Mesendoderm (in vitro differentiated cells): ENCODE measurements at regions not wholly inside any gene's neighbourhood (a gene's known extent, or its start where the extent isn't known, plus 50 kb on each side); places are given as distances from the start of the nearest gene placed in this dataset.

ENCODE experiments used
- DNase-seq: peaks from one replicate; pipeline ENCODE4 v3.0.0; 2013
- H2AK5ac ChIP-seq: 2 replicates; pipeline ENCODE4 v1.6.1; 2013; ENCODE audit warnings: low read length, inconsistent platforms
- H2BK120ac ChIP-seq: 2 replicates; pipeline ENCODE4 v1.6.1; 2013; ENCODE audit warnings: low read depth, mild to moderate bottlenecking, low read length, moderate library complexity, mixed read lengths
- H2BK15ac ChIP-seq: replicated peaks from 2 replicates; pipeline ENCODE4 v1.6.1; 2013; ENCODE audit warnings: low read depth, mild to moderate bottlenecking, moderate library complexity
- H2BK5ac ChIP-seq: 2 replicates; pipeline ENCODE4 v1.6.1; 2013; ENCODE audit warnings: low read length, inconsistent platforms
- H3K18ac ChIP-seq: 2 replicates; pipeline ENCODE4 v1.6.1; 2013; ENCODE audit warnings: mild to moderate bottlenecking, low read length, mixed read lengths
- H3K23ac ChIP-seq: one replicate; pipeline ENCODE4 v1.6.1; 2013; ENCODE audit warnings: low read length
- H3K27ac ChIP-seq: 2 replicates; pipeline ENCODE4 v1.5.1; 2013; ENCODE audit warnings: low read depth, mild to moderate bottlenecking, inconsistent platforms, low read length, moderate library complexity
- H3K27me3 ChIP-seq: 2 replicates; pipeline ENCODE4 v1.6.1; 2013; ENCODE audit warnings: low read length, control low read depth, mild to moderate bottlenecking, inconsistent platforms; ENCODE audit not compliant: insufficient read depth, poor library complexity
- H3K36me3 ChIP-seq: 2 replicates; pipeline ENCODE4 v1.6.1; 2013; ENCODE audit warnings: low read length, inconsistent platforms; ENCODE audit not compliant: control insufficient read depth, insufficient read depth
- H3K4ac ChIP-seq: one replicate; pipeline ENCODE4 v1.6.1; 2013; ENCODE audit warnings: low read depth, mild to moderate bottlenecking, low read length, moderate library complexity
- H3K4me1 ChIP-seq: 2 replicates; pipeline ENCODE4 v1.6.1; 2013; ENCODE audit warnings: low read depth, low read length, inconsistent platforms; ENCODE audit not compliant: control insufficient read depth
- H3K4me2 ChIP-seq: 2 replicates; pipeline ENCODE4 v1.6.1; 2013; ENCODE audit warnings: low read length
- H3K4me3 ChIP-seq: 2 replicates; pipeline ENCODE4 v1.5.1; 2013; ENCODE audit warnings: mild to moderate bottlenecking, low read length
- H3K56ac ChIP-seq: one replicate; pipeline ENCODE4 v1.6.1; 2013; ENCODE audit warnings: low read length
- H3K79me1 ChIP-seq: 2 replicates; pipeline ENCODE4 v1.6.1; 2013; ENCODE audit warnings: low read length, inconsistent platforms
- H3K79me2 ChIP-seq: 2 replicates; pipeline ENCODE4 v1.6.1; 2013; ENCODE audit warnings: mild to moderate bottlenecking, low read length; ENCODE audit not compliant: control insufficient read depth, insufficient read depth
- H3K9ac ChIP-seq: 2 replicates; pipeline ENCODE4 v1.6.1; 2013; ENCODE audit warnings: low read length, inconsistent platforms
- H4K5ac ChIP-seq: one replicate; pipeline ENCODE4 v1.6.1; 2013; ENCODE audit warnings: low read length
- H4K8ac ChIP-seq: one replicate; pipeline ENCODE4 v1.6.1; 2013; ENCODE audit warnings: low read depth, mild to moderate bottlenecking, control low read depth, low read length, moderate library complexity
- WGBS: extraction: QIAGEN DNeasy Blood & Tissue Kit; methylation state at CpG from one replicate; pipeline ENCODE4 v1.1.7; 2013; ENCODE audit warnings: low lambda C conversion rate, missing lambda C conversion rate; ENCODE audit not compliant: insufficient coverage; ENCODE audit errors: extremely low coverage; 5-methylcytosine and 5-hydroxymethylcytosine counted together

- no peak overlapping the region for H3K9ac ChIP-seq
These were observed 112.8 kb upstream of the IFNG-AS1 start for GRCh38 chr12:67876305-67876915.

GRCh38 chr12:67877727-67878126, 111.5 kb upstream of the IFNG-AS1 start:
- Histone ChIP-seq H3K79me2 (no peaks in the 10 kb centered on the region), H3K79me1 (no peaks in the 10 kb centered on the region), H3K9ac (no peak overlapping the region), H2BK15ac (no peak overlapping the region), H3K23ac (no peak overlapping the region), H3K27me3 (no peaks in the 10 kb centered on the region), H3K27ac (no peak overlapping the region), H3K4ac (no peak overlapping the region), H2BK120ac (no peak overlapping the region), H3K4me2 (no peak overlapping the region), H4K8ac (no peak overlapping the region), H3K4me1 (no peaks in the 10 kb centered on the region), H3K4me3 (no peak overlapping the region), H3K36me3 (no peaks in the 10 kb centered on the region), H3K56ac (no peak overlapping the region), H4K5ac (no peak overlapping the region), H3K18ac (no peak overlapping the region), H2BK5ac (no peak overlapping the region), H2AK5ac (no peak overlapping the region)
- no peak for DNase-seq
- WGBS: no CpG with 5 or more reads among the region's 3 CpGs

More at GRCh38 chr12:67876305-67876915, 112.8 kb upstream of the IFNG-AS1 start:
- Histone ChIP-seq H3K4me2 (no peak overlapping the region), H4K8ac (no peak overlapping the region), H3K4me3 (no peak overlapping the region), H2AK5ac (no peak overlapping the region), H3K36me3 (no peaks in the 10 kb centered on the region), H3K56ac (no peak overlapping the region), H3K79me2 (no peaks in the 10 kb centered on the region), H3K4me1 (no peaks in the 10 kb centered on the region), H3K27ac (no peak overlapping the region), H3K79me1 (no peaks in the 10 kb centered on the region), H2BK5ac (no peak overlapping the region), H2BK15ac (no peak overlapping the region), H3K18ac (no peak overlapping the region), H3K27me3 (no peaks in the 10 kb centered on the region), H2BK120ac (no peak overlapping the region), H3K23ac (no peak overlapping the region), H4K5ac (no peak overlapping the region), H3K4ac (no peak overlapping the region)
- peak; percentile 12 for DNase-seq

- Histone ChIP-seq H3K4me2 (no peak overlapping the region), H2BK5ac (no peak overlapping the region), H2AK5ac (no peak overlapping the region), H3K23ac (no peak overlapping the region), H3K27ac (no peak overlapping the region), H3K79me2 (no peaks in the 10 kb centered on the region), H3K18ac (no peak overlapping the region), H2BK120ac (no peak overlapping the region), H4K8ac (no peak overlapping the region), H3K27me3 (no peaks in the 10 kb centered on the region), H3K56ac (no peak overlapping the region), H3K4ac (no peak overlapping the region), H3K4me1 (no peaks in the 10 kb centered on the region), H3K4me3 (no peak overlapping the region), H4K5ac (no peak overlapping the region), H3K79me1 (no peaks in the 10 kb centered on the region), H2BK15ac (no peak overlapping the region), H3K9ac (no peak overlapping the region), H3K36me3 (no peaks in the 10 kb centered on the region)
- WGBS: no CpG with 5 or more reads among the region's 5 CpGs
- DNase-seq: no peak
These were observed 109.3 kb upstream of the IFNG-AS1 start for GRCh38 chr12:67879937-67880336.

- Histone ChIP-seq H3K4ac (no peak overlapping the region), H3K9ac (no peak overlapping the region), H2AK5ac (no peak overlapping the region), H3K4me3 (no peak overlapping the region), H3K27ac (no peak overlapping the region), H4K5ac (no peak overlapping the region), H3K4me2 (no peak overlapping the region), H3K56ac (no peak overlapping the region), H3K27me3 (no peaks in the 10 kb centered on the region), H3K79me2 (no peaks in the 10 kb centered on the region), H3K79me1 (no peaks in the 10 kb centered on the region), H3K4me1 (no peaks in the 10 kb centered on the region), H4K8ac (no peak overlapping the region), H3K36me3 (no peaks in the 10 kb centered on the region), H2BK5ac (no peak overlapping the region), H3K18ac (no peak overlapping the region), H3K23ac (no peak overlapping the region), H2BK15ac (no peak overlapping the region), H2BK120ac (no peak overlapping the region)
- no peak for DNase-seq
- WGBS: no CpG with 5 or more reads among the region's 2 CpGs
These were observed 107.7 kb upstream of the IFNG-AS1 start for GRCh38 chr12:67881565-67881964.

- Histone ChIP-seq H3K4me3 (no peak overlapping the region), H3K23ac (no peak overlapping the region), H3K27me3 (no peaks in the 10 kb centered on the region), H4K5ac (no peak overlapping the region), H2BK5ac (no peak overlapping the region), H2BK120ac (peak overlapping the region; percentile 28), H3K79me1 (no peaks in the 10 kb centered on the region), H3K27ac (no peak overlapping the region), H3K79me2 (no peaks in the 10 kb centered on the region), H3K4me2 (no peak overlapping the region), H3K36me3 (no peaks in the 10 kb centered on the region), H4K8ac (no peak overlapping the region), H3K18ac (no peak overlapping the region), H3K56ac (no peak overlapping the region), H3K4ac (no peak overlapping the region), H3K9ac (no peak overlapping the region), H2BK15ac (no peak overlapping the region), H3K4me1 (no peaks in the 10 kb centered on the region), H2AK5ac (no peak overlapping the region)
- no peak for DNase-seq
- WGBS: no CpG with 5 or more reads among the region's 2 CpGs
These were observed 104.7 kb upstream of the IFNG-AS1 start for GRCh38 chr12:67884596-67884995.
